Fibroblast of villous mesenchyme (primary cell): ENCODE measurements at regions not wholly inside any gene's neighbourhood (a gene's known extent, or its start where the extent isn't known, plus 50 kb on each side); places are given as distances from the start of the nearest gene placed in this dataset.

Experiments used
- DNase-seq: peaks from one replicate; pipeline ENCODE4 v3.0.0-alpha.2; 2010; ENCODE audit warnings: low read depth
- H3K4me3 ChIP-seq: 2 replicates; pipeline ENCODE4 v1.5.1; 2011; ENCODE audit warnings: low read depth, mild to moderate bottlenecking, low read length
- TF ChIP-seq, protein P1 (sequence below): IDR thresholded peaks from 2 replicates; pipeline ENCODE4 v1.5.1; 2012; ENCODE audit warnings: low read depth, mild to moderate bottlenecking, low read length; ENCODE audit not compliant: insufficient read depth

- no peak for DNase-seq
- TF ChIP-seq, protein P1, sequence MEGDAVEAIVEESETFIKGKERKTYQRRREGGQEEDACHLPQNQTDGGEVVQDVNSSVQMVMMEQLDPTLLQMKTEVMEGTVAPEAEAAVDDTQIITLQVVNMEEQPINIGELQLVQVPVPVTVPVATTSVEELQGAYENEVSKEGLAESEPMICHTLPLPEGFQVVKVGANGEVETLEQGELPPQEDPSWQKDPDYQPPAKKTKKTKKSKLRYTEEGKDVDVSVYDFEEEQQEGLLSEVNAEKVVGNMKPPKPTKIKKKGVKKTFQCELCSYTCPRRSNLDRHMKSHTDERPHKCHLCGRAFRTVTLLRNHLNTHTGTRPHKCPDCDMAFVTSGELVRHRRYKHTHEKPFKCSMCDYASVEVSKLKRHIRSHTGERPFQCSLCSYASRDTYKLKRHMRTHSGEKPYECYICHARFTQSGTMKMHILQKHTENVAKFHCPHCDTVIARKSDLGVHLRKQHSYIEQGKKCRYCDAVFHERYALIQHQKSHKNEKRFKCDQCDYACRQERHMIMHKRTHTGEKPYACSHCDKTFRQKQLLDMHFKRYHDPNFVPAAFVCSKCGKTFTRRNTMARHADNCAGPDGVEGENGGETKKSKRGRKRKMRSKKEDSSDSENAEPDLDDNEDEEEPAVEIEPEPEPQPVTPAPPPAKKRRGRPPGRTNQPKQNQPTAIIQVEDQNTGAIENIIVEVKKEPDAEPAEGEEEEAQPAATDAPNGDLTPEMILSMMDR = no peak
Measured at GRCh38 chr2:4049463-4049862, 346.1 kb downstream of the DCDC2C start.

DNA sequence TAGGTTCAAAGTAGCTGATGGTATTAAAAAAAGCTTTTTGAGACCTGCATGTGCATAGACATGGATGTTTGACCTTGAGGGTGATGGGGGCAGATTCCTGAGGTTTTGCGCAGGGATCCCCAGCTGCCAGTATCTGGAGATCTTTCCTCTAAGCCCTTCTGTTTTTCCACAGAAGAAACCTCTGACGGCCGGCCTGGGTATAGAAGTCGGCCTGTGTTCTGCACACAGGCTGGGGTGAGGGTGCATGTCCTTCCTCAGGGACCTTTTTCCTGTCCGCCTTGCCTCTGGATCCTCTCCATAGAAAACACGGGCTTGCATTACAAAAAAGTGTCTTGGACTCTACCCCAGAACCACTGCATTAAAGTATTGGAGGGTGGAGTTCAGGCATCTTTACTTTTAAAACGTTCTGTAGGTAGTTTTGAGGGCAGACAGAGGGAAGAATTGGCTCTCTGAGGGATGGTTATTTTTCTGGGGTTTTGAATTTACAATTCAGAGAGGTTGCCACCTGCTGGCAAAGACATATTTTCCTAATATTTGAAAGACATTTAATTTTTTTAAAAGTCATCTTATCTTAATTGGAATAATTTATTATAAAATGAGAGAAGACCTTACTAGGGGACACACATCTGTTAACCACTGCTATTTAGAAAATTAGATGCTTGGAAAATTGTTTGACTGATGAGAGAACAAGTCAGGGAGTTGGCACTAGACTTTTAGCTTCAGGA, 350.6 kb downstream of the DCDC2C start:
- TF ChIP-seq, protein P1 = no peak
- DNase-seq = no peak

More at GRCh38 chr2:4049463-4049862, 346.1 kb downstream of the DCDC2C start:
- no peak overlapping the region for H3K4me3 ChIP-seq

DNA sequence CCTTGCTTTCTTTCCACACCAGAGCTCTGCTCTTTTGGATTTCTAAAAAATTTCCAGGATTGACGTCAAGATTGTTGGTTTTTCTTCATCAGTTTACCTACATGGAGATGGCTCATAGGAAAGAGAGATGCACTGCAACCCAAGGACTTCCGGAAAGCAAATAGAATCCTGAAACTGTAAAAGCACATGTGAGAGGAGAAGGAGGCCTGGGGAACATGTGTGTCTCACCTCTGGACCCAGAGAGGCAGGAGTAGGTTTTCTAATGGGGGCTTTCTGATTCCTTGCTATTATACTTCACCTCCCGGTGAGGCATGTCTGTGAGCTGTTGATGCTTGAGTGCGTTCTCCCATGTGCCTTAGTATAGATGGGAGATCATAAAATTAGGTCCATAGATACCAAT, 362.8 kb downstream of the DCDC2C start:
- TF ChIP-seq, protein P1 = no peak
- DNase-seq = no peak
- no peak overlapping the region for H3K4me3 ChIP-seq

More for the DNA sequence above, 350.6 kb downstream of the DCDC2C start:
- H3K4me3 ChIP-seq = no peak overlapping the region

DNA sequence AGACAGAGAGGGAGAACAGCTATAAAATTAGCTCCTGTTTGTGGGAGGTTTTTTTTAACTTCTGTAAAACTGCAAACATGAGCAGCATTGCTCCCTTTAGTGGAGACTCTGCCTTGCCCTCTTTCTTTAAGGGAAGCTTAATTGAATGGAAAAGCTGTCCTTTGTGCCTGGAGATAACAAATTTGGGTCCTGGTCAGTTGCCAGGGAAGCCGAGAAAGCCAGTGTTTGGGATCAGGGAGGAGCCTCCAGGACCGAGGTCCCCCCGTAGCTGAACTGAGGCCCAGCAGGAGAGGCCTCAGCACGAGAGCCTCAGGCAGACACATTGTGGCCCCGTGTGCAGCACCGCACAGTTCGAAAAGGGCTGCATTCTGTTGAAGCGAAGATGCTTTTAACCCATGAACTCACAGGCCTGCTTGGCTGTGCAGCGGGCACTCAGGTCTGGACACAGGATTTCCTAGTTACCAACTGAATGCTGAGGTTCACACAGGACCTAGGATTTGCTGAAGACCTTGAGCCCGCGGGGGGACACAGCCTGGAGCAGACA, 369.7 kb downstream of the DCDC2C start:
- DNase-seq = no peak
- no peak overlapping the region for H3K4me3 ChIP-seq
- TF ChIP-seq, protein P1 = no peak

DNA sequence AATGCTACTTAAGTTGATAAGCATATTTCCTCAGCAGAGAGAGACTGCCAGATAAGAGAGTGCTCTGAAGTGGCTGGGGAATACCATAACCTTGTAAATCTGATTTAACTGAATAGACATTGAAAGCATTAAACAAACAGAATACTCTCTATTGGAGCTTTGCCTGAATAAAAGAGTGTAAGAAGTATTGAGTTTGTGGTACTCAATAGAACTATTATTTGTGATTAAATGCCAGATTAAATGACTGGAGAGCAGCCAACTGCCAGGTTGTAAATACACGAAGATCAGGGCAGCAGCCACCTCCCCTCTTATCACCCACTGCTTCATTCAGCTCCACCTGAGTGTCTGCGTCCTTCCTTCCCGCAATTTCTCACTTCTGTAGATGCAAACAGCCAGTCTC, 373.6 kb downstream of the DCDC2C start:
- DNase-seq = no peak
- no peak overlapping the region for H3K4me3 ChIP-seq
- TF ChIP-seq, protein P1 = no peak

DNA sequence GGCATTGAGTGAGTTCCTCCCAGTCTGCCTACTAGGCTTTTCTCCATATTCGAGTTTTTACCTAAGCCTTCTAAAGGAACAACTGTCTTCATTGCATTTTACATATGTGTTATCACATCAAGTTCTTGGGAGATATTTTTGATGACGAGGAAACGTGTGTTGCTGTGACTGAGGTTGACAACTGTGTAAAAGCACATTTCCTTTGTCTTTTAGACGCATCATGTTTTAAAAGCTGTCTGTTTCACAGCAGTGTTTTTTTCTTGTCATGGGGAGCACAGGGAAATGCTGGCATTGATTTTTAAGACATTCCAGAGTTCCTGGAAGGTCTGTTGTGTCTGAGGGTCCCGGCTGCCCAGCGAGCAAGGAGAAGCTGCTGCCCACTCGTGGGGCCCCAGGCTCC, 381.8 kb downstream of the DCDC2C start:
- no peak overlapping the region for H3K4me3 ChIP-seq
- TF ChIP-seq, protein P1 = no peak
- no peak for DNase-seq
